ENCODE measurements at regions not wholly inside any gene's neighbourhood (a gene's known extent, or its start where the extent isn't known, plus 50 kb on each side); places are given as distances from the start of the nearest gene placed in this dataset.

DNA sequence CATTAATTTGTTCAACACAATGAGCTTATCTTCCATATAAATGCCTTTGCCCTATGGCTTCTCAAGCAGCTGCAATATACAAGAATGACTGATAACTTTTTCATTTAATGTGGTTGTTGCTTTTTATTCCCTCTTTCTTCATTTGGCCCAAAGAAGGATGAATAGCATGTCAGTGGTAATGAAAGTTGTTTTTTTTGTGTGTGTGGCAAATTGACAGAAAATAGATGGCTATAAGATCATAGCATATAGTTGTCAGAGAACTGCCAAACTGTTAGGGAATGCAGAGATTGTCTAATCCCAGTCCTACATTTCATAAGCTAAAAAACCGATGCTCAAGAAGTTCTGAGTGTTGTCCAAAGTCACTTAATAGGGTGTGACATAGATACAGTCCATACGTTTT, 244.3 kb downstream of the ACTR3 start:
- no peak for DNase-seq (ENCODE audit: low spot score)

DNA sequence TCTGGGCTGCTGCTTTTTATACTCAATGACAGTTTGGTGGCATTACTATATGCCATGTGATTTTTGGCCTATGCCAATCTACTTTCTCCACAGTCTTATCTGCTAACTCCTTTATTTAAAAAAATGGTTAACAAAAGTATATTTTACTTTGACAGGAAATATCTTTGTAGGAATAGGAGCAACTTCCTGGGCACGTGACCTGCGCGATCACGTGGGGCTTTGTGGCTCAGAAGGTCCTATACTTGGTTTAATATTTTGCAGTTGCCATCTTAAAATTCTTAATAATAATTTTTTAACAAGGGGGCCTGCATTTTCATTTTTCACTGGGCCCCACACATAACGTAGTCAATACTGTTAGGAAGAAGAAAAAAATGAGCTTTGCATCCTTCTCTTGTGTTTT, 249.7 kb downstream of the ACTR3 start:
- no peak for DNase-seq (ENCODE audit: low spot score)

DNA sequence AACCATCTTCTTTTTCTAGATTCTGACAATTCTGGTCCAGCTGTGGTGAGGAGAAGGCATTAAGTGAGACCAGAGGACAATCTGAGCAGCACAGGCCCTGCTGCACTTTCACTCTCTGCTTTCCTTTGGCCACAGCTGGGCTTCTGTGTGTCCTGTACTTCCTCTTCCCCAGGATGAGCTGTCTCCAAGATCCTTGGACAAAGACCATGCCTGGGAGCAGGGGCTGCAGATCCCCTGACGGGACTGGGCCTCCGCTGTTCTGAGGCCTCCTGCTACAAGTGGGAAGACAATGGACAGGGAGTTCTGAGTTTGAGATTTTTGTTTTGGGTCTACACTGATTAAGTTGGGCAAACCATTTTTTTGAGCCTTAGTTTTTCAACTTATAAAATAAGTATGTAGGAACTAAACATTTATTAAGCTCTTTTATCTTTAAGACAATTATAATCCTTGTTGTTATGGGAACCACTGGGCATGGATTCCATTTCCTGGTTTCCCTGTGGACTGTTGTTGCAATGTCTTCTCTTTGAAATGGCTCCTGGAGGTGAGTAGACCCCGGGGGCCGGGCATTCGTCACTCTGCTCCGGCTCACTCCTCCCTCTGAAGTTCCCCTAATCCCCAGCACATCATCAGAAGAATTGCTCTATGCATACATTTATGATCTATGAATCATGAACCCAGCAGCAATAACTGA, 266.6 kb downstream of the ACTR3 start:
- no peak for DNase-seq (ENCODE audit: low spot score)

DNA sequence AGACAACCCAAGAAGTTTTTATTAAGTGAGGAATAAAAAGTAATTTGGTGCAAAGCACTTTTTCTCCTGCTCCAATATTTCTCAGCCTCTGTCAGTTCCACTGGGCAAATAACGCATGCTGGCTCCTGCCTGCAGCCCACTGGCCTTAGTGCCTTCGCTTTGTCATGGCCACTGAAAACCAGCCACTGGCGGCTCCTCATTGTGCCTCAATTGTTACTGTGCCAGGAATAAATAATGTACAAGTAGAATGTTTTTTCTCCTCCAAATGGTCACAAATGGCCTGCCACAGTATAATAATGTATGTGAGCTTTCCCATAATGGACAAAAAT, 267.1 kb downstream of the ACTR3 start:
- peak; percentile 4 for DNase-seq (ENCODE audit: low spot score)

DNA sequence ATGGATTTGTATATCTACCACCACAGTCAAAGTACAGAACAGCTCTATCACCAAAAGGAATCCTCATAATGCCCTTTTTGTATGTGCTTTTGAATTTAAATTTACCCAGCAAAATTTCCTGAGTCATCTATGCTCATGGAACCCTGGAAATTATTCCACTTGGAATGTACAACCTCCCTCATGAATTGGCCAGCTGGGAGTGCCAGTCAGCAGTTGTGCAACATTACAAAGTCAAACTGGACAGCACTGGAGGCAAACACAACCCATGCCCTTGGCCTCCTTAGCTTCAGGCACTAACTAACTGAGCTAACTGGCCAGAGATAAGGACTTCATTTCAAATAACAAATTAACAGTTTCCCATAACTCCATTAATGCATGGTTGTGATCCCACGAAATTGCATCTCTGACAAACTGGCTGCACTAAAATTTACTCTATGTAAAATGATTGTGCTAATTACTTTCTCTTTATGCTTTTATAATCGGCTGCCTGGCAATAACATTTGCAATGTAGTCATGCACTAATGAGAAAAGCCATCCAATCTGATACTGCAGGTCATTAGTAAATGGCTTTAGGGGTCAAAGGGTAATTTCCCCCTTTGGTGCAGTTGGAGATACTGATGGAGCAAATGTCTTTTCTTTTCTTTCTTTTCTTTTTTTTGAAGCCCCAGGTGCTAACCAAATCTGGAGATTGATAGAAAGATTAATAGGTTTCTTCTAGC, 270.5 kb downstream of the ACTR3 start:
- no peak for DNase-seq (ENCODE audit: low spot score)

DNA sequence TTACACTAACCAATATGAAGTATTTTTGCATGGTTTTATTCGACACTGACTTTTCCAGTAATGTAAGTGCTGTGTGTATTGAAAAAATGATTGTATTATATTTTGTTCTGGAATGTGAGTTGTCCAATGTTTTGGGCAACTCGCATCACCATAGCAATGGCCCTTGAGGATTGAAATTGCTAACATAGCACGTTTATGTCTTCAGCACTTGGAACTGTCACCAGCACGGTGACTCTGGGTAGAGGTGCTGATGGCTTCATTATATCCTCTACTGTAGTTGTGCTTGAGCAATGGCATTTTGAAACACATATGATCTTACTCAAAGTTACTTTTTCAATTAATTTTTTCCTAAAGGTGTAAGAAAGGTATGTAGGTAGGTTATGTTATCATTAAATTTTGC, 271.5 kb downstream of the ACTR3 start:
- no peak for DNase-seq (ENCODE audit: low spot score)

DNA sequence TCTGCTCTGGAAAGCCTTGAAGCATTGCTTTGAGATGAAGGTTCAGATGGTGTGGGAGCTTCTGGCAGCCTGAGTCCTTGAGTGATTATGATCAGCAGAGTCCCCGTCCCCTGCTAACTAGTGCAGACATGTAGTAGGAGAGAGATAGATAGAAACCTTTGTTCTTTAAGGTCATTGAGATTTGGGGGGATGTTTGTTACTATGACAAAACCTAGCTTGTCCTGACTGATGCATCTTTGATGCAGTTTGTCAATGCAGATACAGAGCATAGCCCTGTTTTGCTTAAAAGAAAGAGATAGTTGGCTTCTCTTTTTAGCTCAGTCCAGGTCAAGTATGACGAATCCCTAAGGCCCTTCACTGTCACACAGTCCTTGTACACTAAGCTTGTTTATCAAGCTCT, 274.6 kb upstream of the DPP10 start:
- no peak for DNase-seq (ENCODE audit: low spot score)

DNA sequence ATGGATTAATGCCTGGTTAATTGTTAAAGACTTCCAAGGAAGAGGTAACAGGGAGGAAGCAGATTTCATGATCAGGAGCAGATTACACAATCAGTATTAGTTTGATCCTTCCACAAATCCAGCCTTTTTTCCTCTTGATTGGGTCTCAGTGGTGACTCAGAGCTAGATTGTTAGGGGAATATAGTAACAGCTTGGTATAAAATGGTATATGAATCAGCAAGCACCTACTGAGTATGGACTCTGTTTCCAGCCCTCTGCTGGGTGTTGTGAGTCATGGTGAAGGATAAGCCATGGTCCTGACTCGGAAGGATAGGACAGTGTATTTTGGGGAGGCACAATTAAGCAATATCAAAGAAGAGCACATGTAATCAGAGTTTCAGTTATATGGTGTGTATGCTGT, 272.4 kb upstream of the DPP10 start:
- no peak for DNase-seq (ENCODE audit: low spot score)

DNA sequence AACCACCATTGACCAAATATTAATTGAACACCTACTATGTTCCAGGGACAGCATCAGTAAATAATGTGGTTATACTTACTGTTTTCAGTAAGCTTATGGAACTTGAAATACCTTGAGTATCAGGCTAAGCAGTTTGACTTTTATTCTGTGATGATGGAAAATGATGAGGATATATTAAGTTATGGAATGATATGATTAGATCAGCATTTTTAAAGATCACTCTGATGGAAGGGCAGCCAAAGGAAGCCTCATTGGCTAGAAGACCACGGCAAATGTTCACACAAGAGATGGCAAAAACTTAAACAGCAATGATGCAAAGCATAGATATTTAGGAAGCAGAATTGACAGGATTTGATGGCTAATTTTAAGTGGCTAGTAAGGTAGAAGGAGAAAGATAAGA, 266.9 kb upstream of the DPP10 start:
- DNase-seq (ENCODE audit: low spot score) = no peak

DNA sequence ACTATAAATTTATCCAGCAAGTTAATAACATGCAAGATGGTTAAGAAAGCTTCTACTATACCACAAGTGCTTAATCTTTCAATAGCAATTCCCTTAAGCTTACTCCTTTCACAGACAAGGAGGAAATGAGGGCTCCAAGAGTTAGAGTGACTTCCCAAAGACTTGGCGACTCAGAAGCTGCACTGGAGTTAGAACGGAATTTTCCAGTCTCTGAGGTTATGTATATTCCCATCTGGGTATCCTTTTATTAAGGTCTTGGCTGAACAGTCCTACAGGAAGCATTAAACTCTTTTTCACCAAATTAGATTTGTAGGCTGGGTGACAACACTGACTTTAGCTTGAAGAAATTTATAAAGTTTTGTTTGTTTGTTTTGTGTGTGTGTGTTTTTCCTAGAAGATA, 256.9 kb upstream of the DPP10 start:
- DNase-seq (ENCODE audit: low spot score) = no peak

DNA sequence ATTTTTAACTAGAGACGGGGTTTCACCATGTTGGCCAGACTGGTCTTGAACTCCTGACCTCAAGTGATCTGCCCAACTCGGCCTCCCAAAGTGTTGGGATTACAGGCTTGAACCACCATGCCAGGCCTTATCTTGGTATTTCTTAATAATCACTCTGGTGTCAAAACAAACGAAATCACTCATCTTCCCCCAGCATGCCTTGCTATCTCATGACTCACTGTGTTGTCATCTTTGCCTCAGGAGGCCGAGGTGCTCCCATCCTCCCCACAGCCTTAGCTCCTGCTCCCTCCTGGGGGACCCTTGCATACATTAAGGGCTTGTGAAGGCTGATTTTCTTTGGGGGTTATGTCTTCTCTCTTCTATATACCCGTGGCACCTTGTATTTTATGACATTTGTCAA, 250.1 kb upstream of the DPP10 start:
- no peak for DNase-seq (ENCODE audit: low spot score)

DNA sequence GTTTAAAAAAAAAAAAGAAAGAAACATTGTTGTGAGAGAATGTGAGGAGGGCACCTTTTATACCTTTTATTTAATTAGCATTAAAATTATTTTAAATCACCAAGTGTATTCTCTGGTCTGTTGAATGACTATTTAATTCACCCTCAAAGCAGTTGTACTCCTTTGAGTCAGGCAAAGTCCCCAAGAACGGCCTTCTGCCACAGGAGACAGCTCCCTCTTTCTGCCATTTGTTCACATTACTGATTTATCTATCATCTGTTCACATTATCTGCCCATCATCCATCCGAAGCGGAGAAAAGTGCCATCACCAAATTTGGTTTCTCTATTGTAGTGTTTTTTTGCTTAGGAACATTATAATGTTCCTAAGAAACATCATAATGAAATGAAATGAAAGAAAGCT, 240.7 kb upstream of the DPP10 start:
- no peak for DNase-seq (ENCODE audit: low spot score)

DNA sequence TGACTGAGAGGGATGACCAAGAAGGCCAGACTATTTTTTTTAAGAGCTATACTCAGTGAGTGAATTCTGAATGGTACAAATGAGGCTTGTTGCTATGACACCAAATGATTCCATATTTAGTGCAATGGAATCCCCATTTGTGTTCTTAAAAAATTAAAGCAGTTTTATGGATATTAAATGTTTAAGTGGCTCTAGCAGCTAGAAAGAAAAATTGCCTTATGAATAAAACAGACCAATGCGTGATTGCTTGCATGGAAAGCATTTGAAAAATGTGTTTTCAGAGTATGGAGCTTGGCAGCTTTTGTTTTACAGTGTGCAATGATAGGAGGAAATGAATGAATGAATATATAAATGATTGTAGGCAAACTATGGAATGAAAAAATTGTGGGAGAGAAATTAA, 238.8 kb upstream of the DPP10 start:
- DNase-seq (ENCODE audit: low spot score) = no peak

DNA sequence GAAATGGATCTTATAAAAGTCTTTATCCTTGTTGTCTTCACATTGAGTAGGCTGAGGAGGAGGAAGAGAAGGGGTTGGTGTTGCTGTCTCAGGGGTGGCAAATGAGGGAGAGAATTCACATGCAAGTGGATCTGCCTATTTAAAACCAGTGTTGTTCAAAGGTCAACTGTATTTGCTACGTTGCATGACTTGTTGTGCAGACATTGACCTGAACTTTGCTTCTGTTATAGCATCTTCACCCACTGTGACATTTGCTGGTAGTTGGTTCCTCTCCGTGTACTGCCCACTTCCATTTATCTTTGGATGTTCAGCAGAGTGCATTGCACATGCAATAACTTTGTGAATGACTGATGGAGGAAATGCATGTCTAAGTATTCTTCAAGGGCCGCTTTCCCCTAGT, 228.6 kb upstream of the DPP10 start:
- no peak for DNase-seq (ENCODE audit: low spot score)

DNA sequence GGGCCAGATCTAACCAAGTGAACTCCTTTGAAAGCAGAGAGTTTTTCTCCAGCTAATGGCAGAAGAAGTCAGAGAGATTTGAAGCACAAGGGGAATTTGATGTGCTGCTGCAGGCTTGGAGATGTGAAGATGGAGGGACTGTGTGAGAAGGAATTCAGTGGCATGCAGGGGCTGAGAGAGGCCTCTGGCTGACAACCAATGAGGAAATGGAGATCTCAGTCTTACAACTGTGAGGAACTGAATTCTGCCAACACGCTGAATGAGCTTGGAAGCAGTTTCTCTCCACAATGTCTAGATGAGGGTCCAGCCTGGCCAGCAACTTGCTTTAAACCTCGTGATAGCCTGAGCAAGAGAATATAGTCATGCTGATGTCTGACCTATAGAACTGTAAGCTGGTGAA, 224.1 kb upstream of the DPP10 start:
- no peak for DNase-seq (ENCODE audit: low spot score)

DNA sequence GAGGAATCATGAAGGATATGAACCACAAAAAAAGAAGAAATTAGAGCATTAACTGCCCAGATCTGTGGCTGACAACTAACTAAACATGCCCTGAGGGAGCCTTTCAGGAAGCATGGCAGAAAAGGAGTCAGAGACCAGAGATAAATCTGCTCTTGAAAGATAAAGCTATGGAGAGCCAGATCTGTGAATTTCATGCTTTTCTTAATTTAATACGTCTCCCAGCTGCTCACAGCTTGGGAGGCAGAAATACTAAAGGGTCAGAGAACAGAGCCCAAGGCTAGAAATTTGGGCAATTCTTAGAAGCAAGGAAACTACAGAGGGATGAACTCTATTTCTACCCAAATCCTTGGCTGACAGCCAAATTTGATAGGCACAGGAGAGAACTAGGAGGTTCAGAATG, 223.0 kb upstream of the DPP10 start:
- DNase-seq (ENCODE audit: low spot score) = no peak

DNA sequence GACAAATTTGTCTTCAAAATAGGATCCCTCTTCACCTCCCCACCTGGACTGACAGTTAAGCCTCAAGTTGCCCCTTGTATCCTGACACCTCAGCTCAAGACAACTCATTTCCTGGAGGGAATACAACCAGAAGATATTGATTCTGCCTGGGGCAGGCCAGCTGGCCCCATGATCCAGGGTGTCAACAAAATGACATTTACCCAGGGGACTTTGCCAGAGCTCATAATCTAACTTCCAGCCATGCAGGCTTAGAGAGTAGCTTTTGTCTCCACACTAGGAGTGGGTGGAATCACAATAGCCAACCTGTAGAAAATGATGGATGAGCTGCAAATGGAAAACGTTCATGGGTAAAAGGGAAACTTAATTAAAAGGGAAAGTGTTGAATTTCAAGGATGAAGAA, 220.1 kb upstream of the DPP10 start:
- no peak for DNase-seq (ENCODE audit: low spot score)

DNA sequence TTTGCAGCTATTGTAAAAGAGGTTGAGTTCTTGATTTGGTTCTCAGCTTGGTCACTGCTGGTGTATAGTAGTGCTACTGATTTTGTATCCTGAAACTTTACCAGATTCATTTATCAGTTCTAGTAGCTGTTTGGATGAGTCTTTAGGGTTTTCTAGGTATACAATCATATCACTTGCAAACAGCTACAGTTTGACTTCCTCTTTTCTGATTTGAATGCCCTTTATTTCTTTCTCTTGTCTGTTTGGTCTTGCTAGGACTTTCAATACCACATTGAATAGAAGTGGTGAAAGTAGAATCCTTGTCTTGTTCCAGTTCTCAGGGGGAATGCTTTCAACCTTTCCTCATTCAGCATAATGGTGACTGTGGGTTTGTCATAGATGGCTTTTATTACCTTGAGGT, 210.5 kb upstream of the DPP10 start:
- no peak for DNase-seq (ENCODE audit: low spot score)

DNA sequence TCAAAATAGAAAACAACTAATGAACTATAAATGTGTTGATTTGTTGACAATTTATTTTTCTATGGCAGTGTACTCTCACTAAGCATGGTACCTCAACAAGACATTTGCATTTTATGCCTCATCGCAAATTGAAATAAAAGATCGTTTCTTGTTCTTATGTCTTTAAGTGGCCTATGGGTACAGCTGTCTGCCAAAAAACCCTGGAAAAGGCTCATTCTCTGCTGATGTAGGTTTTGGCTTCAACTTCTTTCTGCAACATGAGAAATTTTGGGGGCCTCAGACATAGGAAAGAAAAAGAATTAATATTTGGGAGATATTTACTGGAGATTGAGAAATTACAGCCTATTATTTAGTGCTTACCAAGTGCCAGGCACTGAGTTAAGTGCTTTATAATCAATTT, 205.1 kb upstream of the DPP10 start:
- no peak for DNase-seq (ENCODE audit: low spot score)

DNA sequence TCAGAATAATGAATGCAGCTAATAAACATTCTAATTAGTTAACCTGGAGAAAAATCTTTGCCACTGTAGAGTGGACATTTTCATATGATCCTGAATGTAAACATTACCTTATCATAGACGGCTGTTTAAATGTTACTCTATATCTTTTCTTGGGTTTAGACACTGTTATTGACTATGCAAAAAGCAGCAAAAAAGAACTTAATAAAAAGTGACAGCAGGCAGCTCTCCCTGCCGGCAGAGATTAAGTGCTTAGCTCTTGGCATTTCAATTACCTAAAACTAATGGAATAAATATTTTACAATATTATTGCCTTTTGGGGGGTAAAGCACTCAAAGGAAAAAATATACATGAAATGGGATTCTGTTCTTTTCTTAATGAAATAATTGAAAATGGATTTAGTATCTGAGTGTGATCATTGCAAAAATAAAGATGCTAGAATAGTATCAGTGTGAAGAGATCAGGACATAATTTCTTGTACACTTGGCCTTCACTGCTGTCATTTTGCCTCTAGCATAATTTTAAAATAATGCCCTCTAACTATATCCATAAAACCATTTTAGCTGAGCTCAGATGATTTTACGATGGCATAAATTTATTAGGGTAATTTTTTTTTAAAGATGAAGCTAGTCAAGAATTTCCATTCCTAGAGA, 203.4 kb upstream of the DPP10 start:
- no peak for DNase-seq (ENCODE audit: low spot score)

DNA sequence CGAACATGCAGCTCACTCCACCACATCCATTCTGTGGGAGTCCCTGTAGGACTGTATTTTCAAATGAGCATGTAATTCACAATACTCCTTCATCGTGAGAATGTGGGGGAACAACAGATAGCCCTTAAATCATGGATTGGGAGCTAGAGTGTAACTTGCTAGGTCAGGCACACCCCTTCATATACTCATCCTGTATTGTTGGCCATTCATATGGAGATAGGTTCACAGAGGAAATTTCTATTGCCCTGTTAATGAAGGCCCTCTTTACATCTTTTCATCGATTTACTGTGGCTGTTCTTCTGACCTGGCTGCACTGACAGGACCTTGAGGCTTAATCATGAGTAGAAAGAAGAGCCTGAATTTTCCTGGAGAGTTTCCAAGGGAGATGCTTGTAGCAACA, 193.8 kb upstream of the DPP10 start:
- no peak for DNase-seq (ENCODE audit: low spot score)

DNA sequence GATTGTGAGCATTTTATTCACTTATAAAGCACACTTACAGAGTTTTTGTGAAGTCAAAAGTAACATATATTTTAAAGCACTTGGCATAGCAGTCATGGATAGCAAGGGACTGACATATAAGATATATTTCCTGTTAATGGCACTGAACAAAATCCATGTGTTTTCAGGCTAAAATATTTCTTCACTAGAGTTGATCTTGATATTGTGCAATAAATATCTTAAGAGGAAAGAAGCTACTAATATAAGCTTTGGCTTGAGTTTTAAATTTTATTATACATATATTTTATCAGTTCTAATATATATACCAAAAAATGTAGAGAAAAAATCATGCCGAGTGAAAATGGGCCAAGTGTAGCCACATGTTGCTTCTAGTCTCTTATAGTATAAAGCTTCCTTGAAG, 189.7 kb upstream of the DPP10 start:
- DNase-seq (ENCODE audit: low spot score) = no peak

DNA sequence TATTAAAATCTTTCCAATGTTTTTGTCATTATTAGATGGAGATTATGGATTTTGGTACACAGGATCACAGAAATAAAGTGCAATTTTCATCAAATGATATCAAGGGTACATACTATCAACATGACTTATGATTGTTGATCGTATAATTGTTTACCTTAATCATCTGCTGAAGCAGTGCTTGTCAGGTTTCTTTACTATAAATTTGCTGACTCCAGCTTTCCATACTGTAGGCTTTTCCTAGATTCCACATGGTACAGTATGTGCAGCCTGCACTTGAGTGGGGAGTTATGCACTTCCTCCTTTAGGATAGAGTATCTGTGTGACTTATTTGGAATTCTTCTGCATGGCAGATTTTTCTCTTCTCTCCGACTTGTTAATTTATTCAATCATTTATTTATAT, 187.6 kb upstream of the DPP10 start:
- DNase-seq (ENCODE audit: low spot score) = no peak

DNA sequence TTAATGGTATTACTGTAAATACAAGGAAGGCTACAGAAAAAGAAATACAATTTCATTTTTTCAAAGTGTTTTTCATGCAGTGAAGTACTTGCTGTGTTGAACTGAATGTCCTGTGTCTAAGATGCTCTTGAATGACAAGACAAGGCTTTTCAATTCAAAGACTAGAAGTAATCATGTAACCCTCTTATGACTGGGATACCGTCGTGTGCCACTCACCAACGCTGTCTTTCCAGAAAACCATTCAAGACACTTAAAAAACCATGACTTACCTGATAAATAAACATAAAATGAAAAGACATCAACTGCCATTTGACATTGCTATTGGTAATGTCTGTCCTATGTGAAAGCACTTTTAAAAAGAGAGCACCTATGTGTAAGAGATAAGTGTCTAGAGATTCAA, 183.1 kb upstream of the DPP10 start:
- DNase-seq (ENCODE audit: low spot score) = no peak
